NT2/D1 (cell line): ENCODE measurements at regions not wholly inside any gene's neighbourhood (a gene's known extent, or its start where the extent isn't known, plus 50 kb on each side); places are given as distances from the start of the nearest gene placed in this dataset.

ENCODE experiments used
- SUZ12 ChIP-seq: IDR thresholded peaks from 2 replicates; pipeline ENCODE4 v1.6.1; 2011; ENCODE audit not compliant: insufficient read length, insufficient read depth; ENCODE audit errors: extremely low read depth
- YY1 ChIP-seq: IDR thresholded peaks from 2 replicates; pipeline ENCODE4 v1.6.1; 2011; ENCODE audit not compliant: insufficient read length, insufficient read depth
- ZNF274 ChIP-seq: IDR thresholded peaks from 2 replicates; pipeline ENCODE4 v1.6.1; 2011; ENCODE audit warnings: mild to moderate bottlenecking, low read depth, low read length

GRCh38 chr18:73715210-73715670 lies 432.4 kb downstream of the FBXO15 start:
- no peak for TF ChIP-seq YY1
- TF ChIP-seq ZNF274 = no peak
- no peak for TF ChIP-seq SUZ12
